Trophoblast cell (in vitro differentiated cells and primary cell): ENCODE measurements at regions not wholly inside any gene's neighbourhood (a gene's known extent, or its start where the extent isn't known, plus 50 kb on each side); places are given as distances from the start of the nearest gene placed in this dataset.

Experiments
- DNase-seq, 2 donors: peaks; one replicate each; pipeline ENCODE4 v3.0.0-alpha.2; 2016
- H2AFZ ChIP-seq: 2 replicates; pipeline ENCODE4 v1.6.1; 2013; ENCODE audit warnings: low read length, moderate library complexity, mild to moderate bottlenecking; ENCODE audit not compliant: insufficient read depth, poor library complexity
- H2AK5ac ChIP-seq: 2 replicates; pipeline ENCODE4 v1.6.1; 2013; ENCODE audit warnings: mild to moderate bottlenecking, low read length
- H2BK120ac ChIP-seq: 2 replicates; pipeline ENCODE4 v1.6.1; 2013; ENCODE audit warnings: low read length, mild to moderate bottlenecking, moderate library complexity; ENCODE audit not compliant: insufficient read depth, poor library complexity
- H2BK12ac ChIP-seq: 2 replicates; pipeline ENCODE4 v1.6.1; 2013; ENCODE audit warnings: mild to moderate bottlenecking, low read length, moderate library complexity
- H2BK5ac ChIP-seq: 2 replicates; pipeline ENCODE4 v1.6.1; 2013; ENCODE audit warnings: low read length, low read depth, moderate library complexity, mild to moderate bottlenecking; ENCODE audit not compliant: poor library complexity
- H3K14ac ChIP-seq: 2 replicates; pipeline ENCODE4 v1.6.1; 2013; ENCODE audit warnings: mild to moderate bottlenecking, low read length
- H3K18ac ChIP-seq: 2 replicates; pipeline ENCODE4 v1.6.1; 2013; ENCODE audit warnings: mild to moderate bottlenecking, low read length
- H3K23ac ChIP-seq: 2 replicates; pipeline ENCODE4 v1.6.1; 2013; ENCODE audit warnings: low read length
- H3K27ac ChIP-seq: 2 replicates; pipeline ENCODE4 v1.5.1; 2013; ENCODE audit warnings: low read depth, mild to moderate bottlenecking, inconsistent platforms, low read length, moderate library complexity
- H3K27me3 ChIP-seq: 2 replicates; pipeline ENCODE4 v1.6.1; 2013; ENCODE audit warnings: inconsistent platforms, mild to moderate bottlenecking, low read length, moderate library complexity; ENCODE audit not compliant: insufficient read depth
- H3K36me3 ChIP-seq, 2 experiments: 1 replicate in 1 of 2; 2 replicates in 1 of 2; pipeline ENCODE4 v1.6.1; 2013; ENCODE audit warnings: low read length in 2 of 2, mild to moderate bottlenecking in 2 of 2, moderate library complexity in 1 of 2; ENCODE audit not compliant: insufficient read depth in 2 of 2, control insufficient read depth in 1 of 2
- H3K4ac ChIP-seq: 2 replicates; pipeline ENCODE4 v1.6.1; 2013; ENCODE audit warnings: low read depth, mild to moderate bottlenecking, low read length, moderate library complexity
- H3K4me1 ChIP-seq, 2 experiments: 1 replicate in 1 of 2; 2 replicates in 1 of 2; pipeline ENCODE4 v1.6.1; 2013; ENCODE audit warnings: low read length in 2 of 2, mild to moderate bottlenecking in 2 of 2, moderate library complexity in 1 of 2; ENCODE audit not compliant: insufficient read depth in 2 of 2, control insufficient read depth in 1 of 2
- H3K4me2 ChIP-seq: 2 replicates; pipeline ENCODE4 v1.6.1; 2013; ENCODE audit warnings: inconsistent platforms, mild to moderate bottlenecking, low read length, moderate library complexity
- H3K4me3 ChIP-seq: 2 replicates; pipeline ENCODE4 v1.5.1; 2013; ENCODE audit warnings: mild to moderate bottlenecking, low read depth, low read length, inconsistent platforms
- H3K79me1 ChIP-seq: one replicate; pipeline ENCODE4 v1.6.1; 2013; ENCODE audit warnings: low read length
- H3K79me2 ChIP-seq: 2 replicates; pipeline ENCODE4 v1.6.1; 2013; ENCODE audit warnings: low read length, mild to moderate bottlenecking; ENCODE audit not compliant: control insufficient read depth, insufficient read depth, poor library complexity
- H3K9ac ChIP-seq: 2 replicates; pipeline ENCODE4 v1.6.1; 2013; ENCODE audit warnings: mild to moderate bottlenecking, low read length
- H3K9me3 ChIP-seq: 2 replicates; pipeline ENCODE4 v1.6.1; 2013; ENCODE audit warnings: low read depth, mild to moderate bottlenecking, control low read depth, inconsistent platforms, low read length; ENCODE audit not compliant: insufficient read depth
- H4K12ac ChIP-seq: 2 replicates; pipeline ENCODE4 v1.6.1; 2013; ENCODE audit warnings: low read depth, mild to moderate bottlenecking, low read length, moderate library complexity
- H4K8ac ChIP-seq: 2 replicates; pipeline ENCODE4 v1.6.1; 2013; ENCODE audit warnings: low read depth, mild to moderate bottlenecking, low read length, moderate library complexity
- H4K91ac ChIP-seq: one replicate; pipeline ENCODE4 v1.6.1; 2013; ENCODE audit warnings: low read depth, mild to moderate bottlenecking, low read length, moderate library complexity
- WGBS: extraction: QIAGEN DNeasy Blood & Tissue Kit; methylation state at CpG from one replicate; pipeline ENCODE4 v1.1.7; 2013; ENCODE audit warnings: missing lambda C conversion rate; ENCODE audit not compliant: insufficient read length, insufficient coverage; ENCODE audit errors: extremely low coverage; 5-methylcytosine and 5-hydroxymethylcytosine counted together

DNA sequence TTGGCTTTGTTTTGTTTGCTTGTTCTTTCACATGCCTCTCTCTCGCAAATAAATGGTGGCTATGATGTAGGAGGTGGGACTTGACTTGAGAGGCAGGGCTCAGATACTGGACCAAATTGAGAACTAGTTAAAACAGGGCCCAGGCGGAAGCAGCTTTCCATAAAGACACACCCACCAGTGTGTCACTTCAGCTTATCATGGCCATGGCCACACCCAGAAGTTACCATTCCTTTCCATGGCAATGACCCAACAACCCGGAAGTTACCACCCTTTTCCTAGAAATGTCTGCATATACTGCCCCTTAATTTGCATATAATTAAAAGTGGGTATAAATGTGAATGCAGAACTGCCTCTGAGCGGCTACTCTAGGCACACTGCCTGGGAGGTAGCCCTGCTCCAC, 62.6 kb upstream of the CNTN4 start:
- Histone ChIP-seq H4K12ac (no peak overlapping the region), H3K18ac (no peak overlapping the region), H3K4me1 (no peaks in the 10 kb centered on the region), H3K9me3 (no peaks in the 10 kb centered on the region), H3K27me3 (no peaks in the 10 kb centered on the region), H3K23ac (no peak overlapping the region), H3K14ac (no peak overlapping the region), H2BK5ac (no peak overlapping the region), H2AFZ (no peak overlapping the region), H3K79me2 (no peaks in the 10 kb centered on the region), H2AK5ac (no peak overlapping the region), H3K4me3 (no peak overlapping the region), H3K4ac (no peak overlapping the region), H3K79me1 (no peaks in the 10 kb centered on the region), H4K8ac (no peak overlapping the region), H2BK12ac (no peak overlapping the region), H3K9ac (no peak overlapping the region), H3K4me2 (no peak overlapping the region), H3K27ac (no peak overlapping the region), H3K36me3 (no peaks in the 10 kb centered on the region), H4K91ac (no peak overlapping the region), H2BK120ac (no peak overlapping the region)
- no peak for DNase-seq
- no CpG with 5 or more reads among the region's 4 CpGs for WGBS

DNA sequence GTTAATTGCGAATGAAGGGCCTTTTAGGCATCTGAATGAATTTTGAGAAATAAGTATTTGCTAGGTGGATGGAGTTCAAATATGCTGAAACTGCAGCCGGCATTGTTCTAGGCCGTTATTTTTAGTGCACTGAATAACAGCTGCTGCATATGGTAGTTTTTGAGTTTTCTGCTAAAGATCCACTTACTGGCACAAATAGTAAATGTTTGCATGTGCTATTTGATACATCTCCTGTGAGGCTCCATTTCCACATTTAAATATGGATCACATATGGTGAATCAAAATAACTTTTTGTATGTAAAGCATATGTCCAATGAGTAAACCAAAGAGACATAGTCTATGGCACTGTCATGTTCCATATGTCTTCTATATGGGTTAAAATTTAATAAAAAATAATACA, 56.7 kb upstream of the CNTN4 start:
- H3K9me3 ChIP-seq, result no peaks in the 10 kb centered on the region
- no peaks in the 10 kb centered on the region for H3K79me2 ChIP-seq
- no peak overlapping the region for H3K18ac ChIP-seq
- no peak overlapping the region for H2AK5ac ChIP-seq
- no peak overlapping the region for H2BK12ac ChIP-seq
- H3K27ac ChIP-seq, result no peak overlapping the region
- no peak overlapping the region for H3K4me3 ChIP-seq
- H3K4me2 ChIP-seq, result no peak overlapping the region
- H2BK120ac ChIP-seq, result no peak overlapping the region
- no peak overlapping the region for H4K12ac ChIP-seq
- H3K4me1 ChIP-seq, result no peaks in the 10 kb centered on the region
- no peaks in the 10 kb centered on the region for H3K36me3 ChIP-seq
- no peaks in the 10 kb centered on the region for H3K27me3 ChIP-seq
- no peak overlapping the region for H4K91ac ChIP-seq
- H3K9ac ChIP-seq, result no peak overlapping the region
- no peak overlapping the region for H2BK5ac ChIP-seq
- no peaks in the 10 kb centered on the region for H3K79me1 ChIP-seq
- no CpG with 5 or more reads among the region's 3 CpGs for WGBS
- no peak overlapping the region for H4K8ac ChIP-seq
- H3K23ac ChIP-seq, result no peak overlapping the region
- H3K14ac ChIP-seq, result no peak overlapping the region
- no peak for DNase-seq
- H3K4ac ChIP-seq, result no peak overlapping the region
- H2AFZ ChIP-seq, result no peak overlapping the region
